K562 (cell line): ENCODE measurements at regions not wholly inside any gene's neighbourhood (a gene's known extent, or its start where the extent isn't known, plus 50 kb on each side); places are given as distances from the start of the nearest gene placed in this dataset.

Experiments
- CREB1 ChIP-seq, 2 experiments: sonication (generic) in 1 of 2; formaldehyde crosslinking in 1 of 2; IDR thresholded peaks; 2 replicates each; pipeline versions ENCODE4 v1.6.1 to v1.8.0; 2012 to 2022; ENCODE audit warnings: inconsistent platforms in 1 of 2, mild to moderate bottlenecking in 1 of 2, missing genetic modification reagents in 1 of 2, moderate library complexity in 1 of 2
- CREBBP ChIP-seq: IDR thresholded peaks from one replicate; pipeline ENCODE4 v1.6.1; 2012; ENCODE audit warnings: low read depth, mild to moderate bottlenecking, control low read depth, inconsistent platforms, low read length
- DACH1 ChIP-seq: fragments of 450-650 bp; IDR thresholded peaks from 2 replicates; pipeline ENCODE4 v1.6.1; 2018; ENCODE audit not compliant: partially characterized antibody
- FIP1L1 ChIP-seq: fragments of 200-400 bp; formaldehyde crosslinking; IDR thresholded peaks from 2 replicates; pipeline ENCODE4 v1.6.1; 2018; ENCODE audit warnings: mild to moderate bottlenecking, low read depth, low read length; ENCODE audit not compliant: poor library complexity, severe bottlenecking
- MTA1 ChIP-seq: fragments of 450-650 bp; IDR thresholded peaks from 2 replicates; pipeline ENCODE4 v1.6.1; 2017; ENCODE audit warnings: borderline replicate concordance
- PCBP2 ChIP-seq: fragments of 200-400 bp; formaldehyde crosslinking; IDR thresholded peaks from 2 replicates; pipeline ENCODE4 v1.6.1; 2018; ENCODE audit warnings: low read length, low read depth, mild to moderate bottlenecking, moderate library complexity; ENCODE audit not compliant: poor library complexity, severe bottlenecking
- PML ChIP-seq: IDR thresholded peaks from 2 replicates; pipeline ENCODE4 v1.6.1; 2012; ENCODE audit warnings: low read length, inconsistent platforms
- SMARCA4 ChIP-seq: fragments of 450-650 bp; IDR thresholded peaks from 2 replicates; pipeline ENCODE4 v1.6.1; 2016
- STAT5B ChIP-seq: fragments of 250-450 bp; sonication (Bioruptor Pico); IDR thresholded peaks from 2 replicates; pipeline ENCODE4 v1.8.0; 2021; ENCODE audit warnings: mild to moderate bottlenecking, inconsistent platforms
- TAF9B ChIP-seq: fragments of 450-650 bp; IDR thresholded peaks from 2 replicates; pipeline ENCODE4 v1.6.1; 2018; ENCODE audit warnings: mild to moderate bottlenecking; ENCODE audit not compliant: partially characterized antibody
- TGIF2 ChIP-seq: sonication (generic); formaldehyde crosslinking; IDR thresholded peaks from 2 replicates; pipeline ENCODE4 v1.8.1; 2022; ENCODE audit warnings: mild to moderate bottlenecking, missing genetic modification reagents, moderate library complexity
- U2AF2 ChIP-seq: fragments of 200-400 bp; formaldehyde crosslinking; optimal IDR thresholded peaks from 2 replicates; pipeline ENCODE3; 2017; ENCODE audit warnings: low read depth, mild to moderate bottlenecking, low read length
- ZKSCAN8 ChIP-seq: fragments of 200-800 bp; sonication (Bioruptor generic); IDR thresholded peaks from 2 replicates; pipeline ENCODE4 v1.6.1; 2016; ENCODE audit warnings: missing genetic modification characterization, missing compliant biosample characterization
- ZNF197 ChIP-seq: fragments of 200-800 bp; sonication (Bioruptor generic); IDR thresholded peaks from 2 replicates; pipeline ENCODE4 v1.6.1; 2016; ENCODE audit warnings: low read depth, missing genetic modification characterization, missing compliant biosample characterization
- ZNF766 ChIP-seq: fragments of 200-800 bp; sonication (Bioruptor generic); conservative IDR thresholded peaks from 2 replicates; pipeline ENCODE4 v1.6.1; 2016; ENCODE audit warnings: missing genetic modification characterization, missing compliant biosample characterization
- ZNF830 ChIP-seq: fragments of 250-450 bp; sonication (Bioruptor Pico); IDR thresholded peaks from 2 replicates; pipeline ENCODE4 v1.5.0; 2021; ENCODE audit warnings: mild to moderate bottlenecking
- ZSCAN32 ChIP-seq: fragments of 450-650 bp; formaldehyde crosslinking; IDR thresholded peaks from 2 replicates; pipeline ENCODE4 v1.4.0; 2020; ENCODE audit warnings: mild to moderate bottlenecking, moderate library complexity
- TF ChIP-seq, protein P1 (sequence below), 2 experiments: IDR thresholded peaks; 2 replicates each; pipeline ENCODE4 v1.6.1; 2012; ENCODE audit warnings: improper control_type of control experiment in 2 of 2, low read depth in 2 of 2, low read length in 2 of 2, borderline replicate concordance in 1 of 2
- TF ChIP-seq, protein P2 (sequence below): fragments of 250-450 bp; sonication (Bioruptor Pico); IDR thresholded peaks from 2 replicates; pipeline ENCODE4 v1.8.0; 2021; ENCODE audit warnings: moderate library complexity, mild to moderate bottlenecking, inconsistent platforms
- TF ChIP-seq, protein P3 (sequence below): fragments of 450-650 bp; formaldehyde crosslinking; IDR thresholded peaks from 2 replicates; pipeline ENCODE4 v1.4.0; 2020; ENCODE audit warnings: mild to moderate bottlenecking, mixed read lengths
- TF ChIP-seq, protein P4 (sequence below): fragments of 250-450 bp; sonication (Bioruptor Pico); IDR thresholded peaks from 2 replicates; pipeline ENCODE4 v1.8.0; 2021; ENCODE audit warnings: mild to moderate bottlenecking, moderate library complexity
- TF ChIP-seq, protein P5 (sequence below), 2 experiments: IDR thresholded peaks; 2 replicates each; pipeline ENCODE4 v1.6.1; 2011; ENCODE audit warnings: borderline replicate concordance in 1 of 2, control low read depth in 1 of 2, low read depth in 1 of 2, low read length in 1 of 2, mild to moderate bottlenecking in 1 of 2, mixed read lengths in 1 of 2, moderate library complexity in 1 of 2; ENCODE audit not compliant: insufficient read depth in 1 of 2, insufficient read length in 1 of 2, poor library complexity in 1 of 2, severe bottlenecking in 1 of 2; ENCODE audit errors: extremely low read depth in 1 of 2

DNA sequence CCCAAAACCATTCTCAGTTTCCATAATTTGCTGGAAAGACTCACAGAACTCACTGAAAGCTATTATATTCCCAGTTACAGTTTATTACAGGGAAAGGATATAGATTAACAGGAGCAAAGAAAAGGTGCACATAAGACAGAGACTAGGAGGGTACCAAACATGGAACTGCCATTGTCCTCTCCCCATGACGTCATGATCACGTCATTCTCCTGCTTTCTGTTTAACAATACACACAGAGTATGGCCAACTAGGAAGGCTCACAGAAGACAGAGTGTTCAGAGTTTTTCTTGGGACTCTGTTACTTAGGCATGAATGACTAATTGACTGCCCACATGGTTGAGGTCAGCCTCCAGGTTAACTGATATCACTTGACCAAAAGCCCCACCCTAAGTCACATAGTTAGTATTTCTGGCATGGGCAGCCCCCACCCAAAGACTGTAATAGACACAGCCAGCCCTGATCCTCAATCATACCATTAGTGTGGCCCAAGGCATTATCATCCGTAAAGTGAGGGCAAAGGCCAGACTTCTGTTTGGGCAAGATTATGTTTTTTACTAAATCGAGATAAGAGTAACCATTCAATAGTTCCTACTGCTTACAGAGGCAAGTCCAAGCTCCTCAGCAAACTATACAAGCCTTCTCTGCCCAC lies 353.5 kb upstream of the POU5F2 start (continued):
- TF ChIP-seq SMARCA4 (peak; percentile 32; the same call in 1 of the 2 replicates), DACH1 (no peak), TAF9B (no peak), ZNF197 (CRISPR knock-in tag) (no peak), ZSCAN32 (CRISPR knock-in tag) (no peak), CREBBP (no peak), ZNF830 (CRISPR knock-in tag) (no peak), FIP1L1 (no peak), CREB1 (IDR thresholded peaks at IDR 0.05) (peak; percentile 70), CREB1 (CRISPR knock-in tag; IDR thresholded peaks at IDR 0.05) (peak; percentile 81), PCBP2 (no peak), PML (peak; percentile 29; the same call in 1 of the 2 replicates), ZNF766 (no peak; the same call in 1 of the 2 replicates), MTA1 (no peak), STAT5B (CRISPR knock-in tag) (no peak), ZKSCAN8 (CRISPR knock-in tag) (no peak), TGIF2 (CRISPR knock-in tag) (no peak), U2AF2 (no peak)
- TF ChIP-seq, protein P1, sequence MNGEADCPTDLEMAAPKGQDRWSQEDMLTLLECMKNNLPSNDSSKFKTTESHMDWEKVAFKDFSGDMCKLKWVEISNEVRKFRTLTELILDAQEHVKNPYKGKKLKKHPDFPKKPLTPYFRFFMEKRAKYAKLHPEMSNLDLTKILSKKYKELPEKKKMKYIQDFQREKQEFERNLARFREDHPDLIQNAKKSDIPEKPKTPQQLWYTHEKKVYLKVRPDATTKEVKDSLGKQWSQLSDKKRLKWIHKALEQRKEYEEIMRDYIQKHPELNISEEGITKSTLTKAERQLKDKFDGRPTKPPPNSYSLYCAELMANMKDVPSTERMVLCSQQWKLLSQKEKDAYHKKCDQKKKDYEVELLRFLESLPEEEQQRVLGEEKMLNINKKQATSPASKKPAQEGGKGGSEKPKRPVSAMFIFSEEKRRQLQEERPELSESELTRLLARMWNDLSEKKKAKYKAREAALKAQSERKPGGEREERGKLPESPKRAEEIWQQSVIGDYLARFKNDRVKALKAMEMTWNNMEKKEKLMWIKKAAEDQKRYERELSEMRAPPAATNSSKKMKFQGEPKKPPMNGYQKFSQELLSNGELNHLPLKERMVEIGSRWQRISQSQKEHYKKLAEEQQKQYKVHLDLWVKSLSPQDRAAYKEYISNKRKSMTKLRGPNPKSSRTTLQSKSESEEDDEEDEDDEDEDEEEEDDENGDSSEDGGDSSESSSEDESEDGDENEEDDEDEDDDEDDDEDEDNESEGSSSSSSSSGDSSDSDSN (IDR thresholded peaks at IDR 0.05; ENCODE audit: borderline replicate concordance in 1 of 2, low read depth in 2 of 2, low read length in 2 of 2) = no peak
- TF ChIP-seq, protein P2, sequence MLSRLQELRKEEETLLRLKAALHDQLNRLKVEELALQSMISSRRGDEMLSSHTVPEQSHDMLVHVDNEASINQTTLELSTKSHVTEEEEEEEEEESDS (CRISPR knock-in tag) = no peak
- TF ChIP-seq, protein P3, sequence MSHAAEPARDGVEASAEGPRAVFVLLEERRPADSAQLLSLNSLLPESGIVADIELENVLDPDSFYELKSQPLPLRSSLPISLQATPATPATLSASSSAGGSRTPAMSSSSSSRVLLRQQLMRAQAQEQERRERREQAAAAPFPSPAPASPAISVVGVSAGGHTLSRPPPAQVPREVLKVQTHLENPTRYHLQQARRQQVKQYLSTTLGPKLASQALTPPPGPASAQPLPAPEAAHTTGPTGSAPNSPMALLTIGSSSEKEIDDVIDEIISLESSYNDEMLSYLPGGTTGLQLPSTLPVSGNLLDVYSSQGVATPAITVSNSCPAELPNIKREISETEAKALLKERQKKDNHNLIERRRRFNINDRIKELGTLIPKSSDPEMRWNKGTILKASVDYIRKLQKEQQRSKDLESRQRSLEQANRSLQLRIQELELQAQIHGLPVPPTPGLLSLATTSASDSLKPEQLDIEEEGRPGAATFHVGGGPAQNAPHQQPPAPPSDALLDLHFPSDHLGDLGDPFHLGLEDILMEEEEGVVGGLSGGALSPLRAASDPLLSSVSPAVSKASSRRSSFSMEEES (CRISPR knock-in tag) = no peak
- TF ChIP-seq, protein P4, sequence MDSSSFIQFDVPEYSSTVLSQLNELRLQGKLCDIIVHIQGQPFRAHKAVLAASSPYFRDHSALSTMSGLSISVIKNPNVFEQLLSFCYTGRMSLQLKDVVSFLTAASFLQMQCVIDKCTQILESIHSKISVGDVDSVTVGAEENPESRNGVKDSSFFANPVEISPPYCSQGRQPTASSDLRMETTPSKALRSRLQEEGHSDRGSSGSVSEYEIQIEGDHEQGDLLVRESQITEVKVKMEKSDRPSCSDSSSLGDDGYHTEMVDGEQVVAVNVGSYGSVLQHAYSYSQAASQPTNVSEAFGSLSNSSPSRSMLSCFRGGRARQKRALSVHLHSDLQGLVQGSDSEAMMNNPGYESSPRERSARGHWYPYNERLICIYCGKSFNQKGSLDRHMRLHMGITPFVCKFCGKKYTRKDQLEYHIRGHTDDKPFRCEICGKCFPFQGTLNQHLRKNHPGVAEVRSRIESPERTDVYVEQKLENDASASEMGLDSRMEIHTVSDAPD (CRISPR knock-in tag) = no peak
- TF ChIP-seq, protein P5, sequence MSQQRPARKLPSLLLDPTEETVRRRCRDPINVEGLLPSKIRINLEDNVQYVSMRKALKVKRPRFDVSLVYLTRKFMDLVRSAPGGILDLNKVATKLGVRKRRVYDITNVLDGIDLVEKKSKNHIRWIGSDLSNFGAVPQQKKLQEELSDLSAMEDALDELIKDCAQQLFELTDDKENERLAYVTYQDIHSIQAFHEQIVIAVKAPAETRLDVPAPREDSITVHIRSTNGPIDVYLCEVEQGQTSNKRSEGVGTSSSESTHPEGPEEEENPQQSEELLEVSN (IDR thresholded peaks at IDR 0.05; ENCODE audit: borderline replicate concordance in 1 of 2, extremely low read depth in 1 of 2, insufficient read depth in 1 of 2, insufficient read length in 1 of 2, low read depth in 1 of 2, low read length in 1 of 2, poor library complexity in 1 of 2, severe bottlenecking in 1 of 2) = no peak
